Stomach (tissue), 8 donors: ENCODE measurements at regions not wholly inside any gene's neighbourhood (a gene's known extent, or its start where the extent isn't known, plus 50 kb on each side); places are given as distances from the start of the nearest gene placed in this dataset.

Source experiments
- DNase-seq, 2 donors: peaks; one replicate each; pipeline versions ENCODE4 v3.0.0 to v3.0.0-alpha.2; 2013 to 2019
- H3K27ac ChIP-seq, 5 donors: fragments of 200-600 bp in 4 of 5; sonication (generic) in 4 of 5; one replicate each; pipeline ENCODE4 v1.5.1; 2013 to 2019; ENCODE audit warnings: mild to moderate bottlenecking in 1 of 5, moderate library complexity in 1 of 5
- H3K27me3 ChIP-seq, 3 donors: fragments of 200-600 bp; sonication (generic); one replicate each; pipeline ENCODE4 v1.5.1; 2017 to 2019; ENCODE audit warnings: mixed run types in 1 of 3
- H3K36me3 ChIP-seq, 4 donors: fragments of 200-600 bp; sonication (generic); 1 replicate in 3 of 4; 2 replicates in 1 of 4; pipeline ENCODE4 v1.5.1; 2016 to 2019
- H3K4me1 ChIP-seq, 4 donors: fragments of 200-600 bp; sonication (generic); one replicate each; pipeline ENCODE4 v1.5.1; 2016 to 2019
- H3K4me3 ChIP-seq, 4 donors: fragments of 200-600 bp; sonication (generic) in 3 of 4; one replicate each; pipeline ENCODE4 v1.5.1; 2016 to 2019; ENCODE audit warnings: mild to moderate bottlenecking in 1 of 4
- H3K9me3 ChIP-seq, 4 donors: fragments of 200-600 bp; sonication (generic); one replicate each; pipeline ENCODE4 v1.5.1; 2016 to 2019
- CTCF ChIP-seq, 7 experiments: fragments of 450-650 bp in 4 of 7; fragments of 200-600 bp in 3 of 7; sonication (generic) in 3 of 7; IDR thresholded peaks; one replicate each; pipeline ENCODE4 v1.5.1; 2016 to 2019; ENCODE audit warnings: antibody characterized with exemption in 7 of 7, control low read depth in 2 of 7, mild to moderate bottlenecking in 1 of 7
- EP300 ChIP-seq: sonication (generic); formaldehyde crosslinking; IDR thresholded peaks from one replicate; pipeline ENCODE4 v1.6.1; 2017; ENCODE audit warnings: antibody characterized with exemption
- POLR2A ChIP-seq, 4 donors: fragments of 450-650 bp; IDR thresholded peaks; one replicate each; pipeline ENCODE4 v1.6.1; 2016; ENCODE audit warnings: antibody characterized with exemption in 4 of 4, control low read depth in 2 of 4, mild to moderate bottlenecking in 1 of 4, moderate library complexity in 1 of 4
- POLR2AphosphoS5 ChIP-seq, 3 donors: sonication (generic); formaldehyde crosslinking; IDR thresholded peaks; one replicate each; pipeline ENCODE4 v1.6.1; 2016; ENCODE audit warnings: antibody characterized with exemption in 3 of 3
- WGBS, 5 donors: extraction: QIAGEN DNeasy Blood & Tissue Kit in 3 of 5; methylation state at CpG; one replicate each; pipeline versions ENCODE4 v1.1.5 to v1.1.7; 2013 to 2018; 5-methylcytosine and 5-hydroxymethylcytosine counted together
- intact Hi-C: fragments of 100-400 bp; cut with DNase I; formaldehyde crosslinking; loops from one replicate; pipeline ENCODE4 v1.15.1; 2023; ENCODE audit warnings: low total_unique reads
- donor health status: healthy with polysubstance abuse.
- donor health status: Bipolar disorder and iron deficiency.
- donor health status: healthy.

- intact Hi-C loops: no loop called here
- H3K36me3 ChIP-seq: no peaks in the 10 kb centered on the region
- H3K4me3 ChIP-seq: no peak overlapping the region
- no peaks in the 10 kb centered on the region for H3K27me3 ChIP-seq
- no peak overlapping the region for H3K27ac ChIP-seq
- no peaks in the 10 kb centered on the region for H3K4me1 ChIP-seq
- DNase-seq: peak in 1 of 2 donors; percentile 50
- peaks cover 0 to 49% (median 19%) of the 10 kb centered on the region in 4 donors for H3K9me3 ChIP-seq
- 47 to 63% (median 55%) methylated on average over 1 to 5 of the region's 5 CpGs for WGBS, 5 donors
- TF ChIP-seq CTCF (IDR thresholded peaks at IDR 0.05) (no peak), POLR2AphosphoS5 (IDR thresholded peaks at IDR 0.05) (no peak), POLR2A (IDR thresholded peaks at IDR 0.05) (no peak), EP300 (no peak)
These were observed 143.4 kb downstream of the TMEM168 start for GRCh38 chr7:112646783-112647182.

GRCh38 chr7:112648781-112649180, 141.4 kb downstream of the TMEM168 start:
- Histone ChIP-seq H3K27me3 (no peaks in the 10 kb centered on the region), H3K27ac (no peak overlapping the region), H3K9me3 (peaks cover 0 to 37% (median 14%) of the 10 kb centered on the region in 4 donors), H3K36me3 (no peaks in the 10 kb centered on the region), H3K4me1 (no peaks in the 10 kb centered on the region), H3K4me3 (no peak overlapping the region)
- intact Hi-C loops: no loop called here
- 73 to 96% (median 92%) methylated on average over 2 of the region's 2 CpGs for WGBS, 5 donors
- DNase-seq: no peak
- no peak for TF ChIP-seq EP300
- TF ChIP-seq POLR2AphosphoS5 (IDR thresholded peaks at IDR 0.05): no peak
- no peak for TF ChIP-seq CTCF (IDR thresholded peaks at IDR 0.05)
- no peak for TF ChIP-seq POLR2A (IDR thresholded peaks at IDR 0.05)

- Histone ChIP-seq H3K4me3 (no peak overlapping the region), H3K4me1 (no peaks in the 10 kb centered on the region), H3K36me3 (no peaks in the 10 kb centered on the region), H3K27ac (no peak overlapping the region), H3K9me3 (peaks cover 0 to 37% (median 14%) of the 10 kb centered on the region in 4 donors), H3K27me3 (no peaks in the 10 kb centered on the region)
- no peak for TF ChIP-seq POLR2A (IDR thresholded peaks at IDR 0.05)
- TF ChIP-seq EP300: no peak
- no peak for TF ChIP-seq CTCF (IDR thresholded peaks at IDR 0.05)
- no peak for TF ChIP-seq POLR2AphosphoS5 (IDR thresholded peaks at IDR 0.05)
- DNase-seq: no peak
- intact Hi-C loops: no loop called here
These were observed 140.6 kb downstream of the TMEM168 start for GRCh38 chr7:112649560-112649959.

GRCh38 chr7:112654322-112655216, 135.6 kb downstream of the TMEM168 start:
- H3K36me3 ChIP-seq: no peaks in the 10 kb centered on the region
- H3K4me3 ChIP-seq: no peak overlapping the region
- no peaks in the 10 kb centered on the region for H3K4me1 ChIP-seq
- TF ChIP-seq POLR2A (IDR thresholded peaks at IDR 0.05) (no peak), POLR2AphosphoS5 (IDR thresholded peaks at IDR 0.05) (no peak), CTCF (IDR thresholded peaks at IDR 0.05) (no peak), EP300 (no peak)
- WGBS, 5 donors: 70 to 84% (median 75%) methylated on average over 4 of the region's 4 CpGs
- no peak overlapping the region for H3K27ac ChIP-seq
- peaks cover 0 to 5% (median 5%) of the 10 kb centered on the region in 4 donors for H3K9me3 ChIP-seq
- intact Hi-C loops: no loop called here
- DNase-seq: no peak
- no peaks in the 10 kb centered on the region for H3K27me3 ChIP-seq
